ENCODE measurements at regions not wholly inside any gene's neighbourhood (a gene's known extent, or its start where the extent isn't known, plus 50 kb on each side); places are given as distances from the start of the nearest gene placed in this dataset.

GRCh38 chr13:65036999-65037398, 2193.1 kb downstream of the PCDH9 start:
- no peak for DNase-seq (ENCODE audit: low read depth in 3 of 3)

GRCh38 chr13:65035302-65035701, 2194.8 kb downstream of the PCDH9 start:
- DNase-seq (ENCODE audit: low read depth in 3 of 3): no peak

- DNase-seq (ENCODE audit: low read depth in 3 of 3): no peak
Measured at GRCh38 chr13:65034266-65034665, 2195.9 kb downstream of the PCDH9 start.

GRCh38 chr13:65032825-65033224, 2197.3 kb downstream of the PCDH9 start:
- no peak for DNase-seq (ENCODE audit: low read depth in 3 of 3)

DNA sequence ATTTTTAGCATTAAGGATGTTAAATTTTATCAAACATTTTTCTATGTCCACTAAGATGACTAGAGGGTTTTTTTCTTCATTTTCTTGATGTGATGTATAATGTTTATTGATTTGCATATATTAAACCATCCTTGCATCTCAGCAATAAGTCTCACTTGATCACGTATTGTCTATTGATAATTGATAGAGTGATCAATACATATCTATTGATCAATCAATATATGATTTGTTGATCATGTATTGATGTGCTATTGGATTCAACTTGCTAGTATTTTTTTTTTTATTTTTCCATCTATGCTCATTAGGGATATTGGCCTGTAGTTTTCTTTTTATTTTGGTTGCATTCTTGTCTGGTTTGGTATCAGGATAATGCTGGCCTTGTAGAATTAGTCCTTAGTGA, 2202.0 kb downstream of the PCDH9 start:
- no peak for DNase-seq (ENCODE audit: low read depth in 3 of 3)

- DNase-seq (ENCODE audit: low read depth in 3 of 3): no peak
Measured at GRCh38 chr13:65026505-65026904, 2203.6 kb downstream of the PCDH9 start.

GRCh38 chr13:65011378-65011777, 2218.8 kb downstream of the PCDH9 start:
- DNase-seq (ENCODE audit: low read depth in 3 of 3): no peak

- DNase-seq (ENCODE audit: low read depth in 3 of 3): no peak
Measured at GRCh38 chr13:64997438-64997837, 2232.7 kb downstream of the PCDH9 start.

DNA sequence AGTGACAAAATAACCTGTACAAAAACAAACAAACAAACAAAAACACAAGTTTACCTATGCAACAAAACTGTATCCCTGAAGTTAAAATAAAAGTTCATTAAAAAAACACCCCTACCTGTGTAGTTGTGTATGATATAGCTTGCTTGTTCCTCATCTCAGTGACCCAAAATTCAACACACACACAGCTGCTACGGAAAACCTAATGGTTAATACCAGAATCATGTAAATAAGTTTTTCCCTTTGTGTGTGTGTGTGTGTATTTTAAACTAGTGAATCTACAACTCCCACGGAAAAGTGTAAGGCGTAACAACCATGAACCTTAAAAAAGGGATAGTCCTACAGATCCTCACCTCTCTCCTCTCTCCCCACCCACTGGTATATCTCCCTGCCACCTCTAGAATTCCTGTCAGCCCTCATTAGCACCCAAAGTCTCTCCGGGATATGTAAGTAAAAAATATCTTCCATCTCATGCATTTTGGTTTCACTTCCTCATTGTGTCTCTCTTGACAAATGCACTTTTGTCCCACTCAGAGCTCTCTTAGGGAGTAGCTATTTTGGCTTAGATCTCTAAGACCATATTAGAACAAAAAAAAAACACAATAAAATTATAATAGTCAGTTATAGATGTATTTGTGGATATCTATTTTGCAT, 2236.5 kb downstream of the PCDH9 start:
- DNase-seq (ENCODE audit: low read depth in 3 of 3): no peak

DNA sequence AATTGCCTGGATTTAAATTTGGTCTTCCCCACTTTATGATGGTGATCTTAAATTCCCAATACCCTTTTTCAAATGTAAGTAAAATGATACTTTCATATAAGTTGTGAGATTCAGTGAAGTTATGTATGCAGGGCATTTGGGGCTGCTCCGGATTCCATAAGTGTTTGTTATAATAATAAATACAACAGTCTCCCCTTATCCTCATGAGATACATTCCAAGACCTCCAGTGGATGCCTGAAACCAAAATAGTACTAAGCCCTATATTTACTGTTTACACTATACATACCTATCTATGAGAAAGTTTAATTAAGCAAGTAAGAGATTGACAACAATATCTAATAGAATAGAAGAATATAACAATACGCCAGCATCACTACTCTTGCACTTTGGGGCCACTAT, 2237.8 kb downstream of the PCDH9 start:
- DNase-seq (ENCODE audit: low read depth in 3 of 3): no peak

DNA sequence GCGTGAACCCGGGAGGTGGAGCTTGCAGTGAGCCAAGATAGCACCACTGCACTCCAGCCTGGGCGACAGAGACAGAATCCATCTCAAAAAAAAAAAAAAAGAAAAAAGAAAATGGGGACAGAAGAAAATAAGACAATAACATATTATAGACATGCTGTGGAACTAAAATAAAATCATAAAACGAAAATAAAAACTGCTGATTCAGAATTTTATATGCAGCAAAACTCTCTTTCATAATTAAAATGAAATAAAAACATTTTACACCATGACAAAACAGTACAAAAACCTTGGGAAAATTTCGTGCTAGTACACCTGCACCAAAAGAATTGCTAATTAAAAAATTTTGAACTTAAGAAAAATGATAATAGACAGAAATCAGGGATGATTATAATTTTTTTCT, 2245.1 kb downstream of the PCDH9 start:
- no peak for DNase-seq (ENCODE audit: low read depth in 3 of 3)

DNA sequence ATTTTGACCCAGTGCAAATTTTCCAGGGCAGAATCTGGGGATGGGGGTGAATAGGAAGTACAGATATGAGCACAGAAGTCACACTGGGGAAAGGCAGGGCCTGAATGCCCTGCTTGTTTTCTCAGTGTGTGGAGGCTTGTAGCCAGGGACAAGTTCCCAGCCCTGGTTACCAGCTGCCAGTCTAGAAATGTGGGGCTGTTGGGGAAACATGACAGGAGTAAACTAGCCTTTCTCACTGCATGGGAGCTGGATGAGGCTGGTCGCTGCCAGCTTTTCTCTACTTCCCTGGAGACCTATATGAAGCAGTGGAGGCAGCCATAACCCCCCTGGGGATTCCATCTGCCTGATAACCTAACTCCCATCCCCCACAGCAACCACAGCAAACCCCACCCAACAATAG, 2267.7 kb downstream of the PCDH9 start:
- no peak for DNase-seq (ENCODE audit: low read depth in 3 of 3)

DNA sequence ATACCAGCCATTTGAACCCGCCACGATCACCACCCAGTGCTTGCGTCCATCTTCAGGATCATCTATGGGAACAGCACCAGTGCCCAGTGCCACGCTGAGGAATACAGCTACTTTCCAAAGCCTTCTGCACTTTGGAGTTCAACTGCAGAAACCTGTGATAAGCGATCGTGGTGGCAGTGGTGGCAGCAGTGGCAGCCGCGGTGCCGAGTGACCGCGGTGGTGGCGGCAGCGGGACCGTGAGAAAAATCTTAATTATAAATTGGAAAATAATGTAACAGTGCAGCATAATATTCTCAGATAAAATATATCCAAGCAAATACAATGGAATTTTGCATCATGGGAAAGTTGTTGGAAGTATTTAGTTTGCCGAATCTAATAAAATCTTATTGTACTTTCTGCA, 2270.9 kb downstream of the PCDH9 start:
- no peak for DNase-seq (ENCODE audit: low read depth in 3 of 3)

GRCh38 chr13:64958106-64958505, 2272.0 kb downstream of the PCDH9 start:
- no peak for DNase-seq (ENCODE audit: low read depth in 3 of 3)

DNA sequence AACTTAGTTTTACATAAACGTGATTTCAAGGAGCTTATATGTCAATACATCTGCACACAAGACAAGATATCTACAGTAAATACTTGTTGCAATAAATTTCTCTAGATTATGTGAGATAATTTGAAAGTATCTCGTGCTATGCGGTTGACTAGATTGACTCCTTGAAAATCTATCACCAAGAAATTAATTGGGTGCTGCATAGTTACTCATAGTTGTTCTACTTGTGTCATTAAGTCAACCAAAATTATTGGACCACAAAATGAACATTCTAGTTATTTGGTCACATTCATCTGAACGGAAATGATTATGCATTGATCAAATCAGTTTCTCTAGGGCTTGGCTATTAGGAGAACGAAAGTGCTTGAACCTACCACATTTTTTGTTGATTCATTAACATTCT, 2291.5 kb downstream of the PCDH9 start:
- DNase-seq (ENCODE audit: low read depth in 3 of 3): no peak

- no peak for DNase-seq (ENCODE audit: low read depth in 3 of 3)
Measured at GRCh38 chr13:64937302-64937701, 2292.8 kb downstream of the PCDH9 start.

DNA sequence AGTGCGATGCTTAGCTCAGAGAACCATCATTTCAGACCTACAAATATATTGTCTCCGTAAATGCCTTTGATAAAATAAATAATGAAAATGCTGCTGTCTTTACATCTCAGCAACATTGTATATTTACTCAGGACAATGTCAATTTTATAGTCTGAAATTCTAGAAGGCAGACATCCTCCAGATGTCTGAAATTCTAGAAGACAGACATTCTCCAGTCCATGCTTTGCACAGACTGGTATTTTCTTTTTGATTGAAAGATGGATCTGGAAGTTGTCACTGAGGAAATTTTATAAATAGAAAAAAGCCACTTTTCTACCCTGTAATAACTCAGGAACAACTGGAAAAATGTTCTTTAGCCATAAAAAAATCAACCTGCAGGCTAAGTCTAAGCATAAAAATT, 2293.3 kb downstream of the PCDH9 start:
- no peak for DNase-seq (ENCODE audit: low read depth in 3 of 3)

DNA sequence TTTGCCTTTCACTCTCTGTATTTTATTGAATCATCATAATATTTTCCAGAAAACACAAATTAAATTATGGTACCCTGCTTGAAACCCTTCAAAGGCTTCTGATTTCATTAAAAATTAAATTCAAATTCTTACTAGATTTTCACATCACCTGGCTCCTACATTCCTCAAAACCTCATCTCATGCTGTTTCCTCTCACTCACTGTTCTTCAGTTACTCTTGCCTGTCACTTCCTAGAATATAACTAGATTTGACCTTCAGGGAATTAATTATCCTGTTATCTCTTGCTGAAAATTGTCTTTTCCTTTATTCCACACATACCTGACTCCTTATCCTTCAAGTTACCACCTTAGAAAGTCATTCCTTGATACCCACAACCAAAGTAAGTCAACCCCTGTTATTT, 2294.7 kb downstream of the PCDH9 start:
- DNase-seq (ENCODE audit: low read depth in 3 of 3): no peak

DNA sequence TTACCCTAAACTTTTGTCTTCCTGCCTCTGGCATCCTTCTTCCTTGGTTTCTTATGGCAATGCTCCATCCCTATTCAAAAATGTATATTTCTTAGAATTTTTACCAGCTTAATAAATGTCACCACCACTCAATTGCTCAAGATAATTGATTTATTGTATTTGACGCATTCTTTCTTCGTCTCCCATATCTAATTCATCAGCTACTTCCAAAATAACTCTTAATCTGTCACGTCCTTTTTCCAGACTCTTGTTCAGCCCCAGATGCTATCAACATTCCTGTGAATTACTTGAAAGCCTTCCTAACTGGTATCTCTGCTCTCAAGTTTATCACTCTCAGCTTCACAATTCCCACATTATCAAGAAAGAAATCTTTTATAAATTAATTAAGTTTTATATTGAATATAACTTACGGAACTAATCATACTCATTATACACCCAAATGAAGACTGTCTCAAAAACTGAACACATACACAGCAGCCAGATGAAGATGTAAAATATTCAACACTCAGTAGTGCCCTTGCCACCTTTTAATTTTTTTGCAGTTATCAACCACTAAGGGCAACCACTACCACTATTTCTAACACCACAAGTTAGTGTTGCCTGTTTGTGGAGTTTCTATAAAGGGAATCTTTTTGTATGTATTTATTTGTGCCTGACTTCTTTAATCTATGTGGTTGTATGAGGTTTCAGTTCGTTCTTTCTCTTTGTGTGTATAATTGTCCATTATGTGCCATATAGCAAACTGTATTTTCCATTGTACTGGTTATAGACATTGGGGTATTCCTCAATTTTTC, 2295.4 kb downstream of the PCDH9 start:
- DNase-seq (ENCODE audit: low read depth in 3 of 3): no peak

GRCh38 chr13:64930636-64931035, 2299.5 kb downstream of the PCDH9 start:
- DNase-seq (ENCODE audit: low read depth in 3 of 3): no peak

- no peak for DNase-seq (ENCODE audit: low read depth in 3 of 3)
Measured at GRCh38 chr13:64928696-64929499, 2301.2 kb downstream of the PCDH9 start.

GRCh38 chr13:64925727-64926126, 2304.4 kb downstream of the PCDH9 start:
- no peak for DNase-seq (ENCODE audit: low read depth in 3 of 3)

DNA sequence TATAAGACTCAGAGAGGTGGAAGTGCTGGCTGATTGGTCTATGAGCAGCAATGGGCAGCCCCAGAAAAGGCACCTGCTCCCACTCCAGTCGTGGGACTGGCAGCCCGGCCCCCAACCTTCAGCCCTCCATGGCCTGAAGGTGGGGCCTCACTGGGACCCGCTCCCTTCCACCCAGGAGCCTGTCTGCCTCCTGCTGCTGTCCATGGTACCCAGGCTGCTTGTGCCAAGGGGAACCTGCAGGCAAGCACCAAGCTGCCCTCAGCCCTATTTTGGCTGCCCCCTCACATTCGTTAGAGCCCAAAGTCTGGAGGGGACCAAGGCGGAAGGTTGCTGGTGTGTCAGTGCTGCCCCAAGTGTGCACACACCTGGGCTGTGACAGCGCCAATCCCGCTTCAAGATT, 2304.9 kb downstream of the PCDH9 start:
- no peak for DNase-seq (ENCODE audit: low read depth in 3 of 3)
